ENCODE measurements at regions not wholly inside any gene's neighbourhood (a gene's known extent, or its start where the extent isn't known, plus 50 kb on each side); places are given as distances from the start of the nearest gene placed in this dataset.

DNA sequence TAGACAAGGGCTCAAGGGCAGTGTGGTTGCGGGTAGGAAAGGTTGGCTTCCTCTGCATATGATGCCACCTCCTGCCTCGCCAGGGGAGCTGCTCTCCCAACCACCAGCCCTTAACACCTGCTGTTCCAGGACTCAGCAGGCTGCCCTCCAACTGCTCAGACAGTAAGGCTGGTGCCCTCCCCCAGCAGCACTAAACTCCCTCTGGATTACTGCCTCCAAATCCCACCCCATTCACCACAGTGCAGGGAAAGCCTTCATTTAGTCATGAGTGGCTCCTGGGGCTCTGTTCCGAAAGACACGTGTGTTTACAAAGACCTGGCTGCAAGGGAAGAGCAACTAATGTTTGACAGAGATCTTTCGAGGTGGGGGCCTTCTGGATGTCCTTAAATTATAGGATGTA lies 437.2 kb upstream of the MKI67 start:
- TF ChIP-seq, protein P1, sequence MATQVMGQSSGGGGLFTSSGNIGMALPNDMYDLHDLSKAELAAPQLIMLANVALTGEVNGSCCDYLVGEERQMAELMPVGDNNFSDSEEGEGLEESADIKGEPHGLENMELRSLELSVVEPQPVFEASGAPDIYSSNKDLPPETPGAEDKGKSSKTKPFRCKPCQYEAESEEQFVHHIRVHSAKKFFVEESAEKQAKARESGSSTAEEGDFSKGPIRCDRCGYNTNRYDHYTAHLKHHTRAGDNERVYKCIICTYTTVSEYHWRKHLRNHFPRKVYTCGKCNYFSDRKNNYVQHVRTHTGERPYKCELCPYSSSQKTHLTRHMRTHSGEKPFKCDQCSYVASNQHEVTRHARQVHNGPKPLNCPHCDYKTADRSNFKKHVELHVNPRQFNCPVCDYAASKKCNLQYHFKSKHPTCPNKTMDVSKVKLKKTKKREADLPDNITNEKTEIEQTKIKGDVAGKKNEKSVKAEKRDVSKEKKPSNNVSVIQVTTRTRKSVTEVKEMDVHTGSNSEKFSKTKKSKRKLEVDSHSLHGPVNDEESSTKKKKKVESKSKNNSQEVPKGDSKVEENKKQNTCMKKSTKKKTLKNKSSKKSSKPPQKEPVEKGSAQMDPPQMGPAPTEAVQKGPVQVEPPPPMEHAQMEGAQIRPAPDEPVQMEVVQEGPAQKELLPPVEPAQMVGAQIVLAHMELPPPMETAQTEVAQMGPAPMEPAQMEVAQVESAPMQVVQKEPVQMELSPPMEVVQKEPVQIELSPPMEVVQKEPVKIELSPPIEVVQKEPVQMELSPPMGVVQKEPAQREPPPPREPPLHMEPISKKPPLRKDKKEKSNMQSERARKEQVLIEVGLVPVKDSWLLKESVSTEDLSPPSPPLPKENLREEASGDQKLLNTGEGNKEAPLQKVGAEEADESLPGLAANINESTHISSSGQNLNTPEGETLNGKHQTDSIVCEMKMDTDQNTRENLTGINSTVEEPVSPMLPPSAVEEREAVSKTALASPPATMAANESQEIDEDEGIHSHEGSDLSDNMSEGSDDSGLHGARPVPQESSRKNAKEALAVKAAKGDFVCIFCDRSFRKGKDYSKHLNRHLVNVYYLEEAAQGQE (IDR thresholded peaks at IDR 0.05; ENCODE audit: low read depth) = no peak
- TF ChIP-seq, protein P2, sequence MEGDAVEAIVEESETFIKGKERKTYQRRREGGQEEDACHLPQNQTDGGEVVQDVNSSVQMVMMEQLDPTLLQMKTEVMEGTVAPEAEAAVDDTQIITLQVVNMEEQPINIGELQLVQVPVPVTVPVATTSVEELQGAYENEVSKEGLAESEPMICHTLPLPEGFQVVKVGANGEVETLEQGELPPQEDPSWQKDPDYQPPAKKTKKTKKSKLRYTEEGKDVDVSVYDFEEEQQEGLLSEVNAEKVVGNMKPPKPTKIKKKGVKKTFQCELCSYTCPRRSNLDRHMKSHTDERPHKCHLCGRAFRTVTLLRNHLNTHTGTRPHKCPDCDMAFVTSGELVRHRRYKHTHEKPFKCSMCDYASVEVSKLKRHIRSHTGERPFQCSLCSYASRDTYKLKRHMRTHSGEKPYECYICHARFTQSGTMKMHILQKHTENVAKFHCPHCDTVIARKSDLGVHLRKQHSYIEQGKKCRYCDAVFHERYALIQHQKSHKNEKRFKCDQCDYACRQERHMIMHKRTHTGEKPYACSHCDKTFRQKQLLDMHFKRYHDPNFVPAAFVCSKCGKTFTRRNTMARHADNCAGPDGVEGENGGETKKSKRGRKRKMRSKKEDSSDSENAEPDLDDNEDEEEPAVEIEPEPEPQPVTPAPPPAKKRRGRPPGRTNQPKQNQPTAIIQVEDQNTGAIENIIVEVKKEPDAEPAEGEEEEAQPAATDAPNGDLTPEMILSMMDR (IDR thresholded peaks at IDR 0.05 in 2 of 3, conservative IDR thresholded peaks at IDR 0.05 in 1 of 3; ENCODE audit: borderline replicate concordance in 1 of 3, insufficient read depth in 1 of 3, low read depth in 2 of 3, low read length in 2 of 3) = no peak
- TF ChIP-seq YY1 (IDR thresholded peaks at IDR 0.05; ENCODE audit: extremely low read depth, insufficient replicate concordance, low read depth, low read length) = no peak
- TF ChIP-seq SRF (IDR thresholded peaks at IDR 0.05; ENCODE audit: low read depth) = no peak
- no peak for TF ChIP-seq EZH2 (IDR thresholded peaks at IDR 0.05)
- no peak for TF ChIP-seq POLR2A (IDR thresholded peaks at IDR 0.05; ENCODE audit: borderline replicate concordance, extremely low read depth, insufficient read depth, insufficient read length)
- TF ChIP-seq POLR2AphosphoS5 (IDR thresholded peaks at IDR 0.05; ENCODE audit: low read depth, low read length) = no peak
- TF ChIP-seq, protein P3, sequence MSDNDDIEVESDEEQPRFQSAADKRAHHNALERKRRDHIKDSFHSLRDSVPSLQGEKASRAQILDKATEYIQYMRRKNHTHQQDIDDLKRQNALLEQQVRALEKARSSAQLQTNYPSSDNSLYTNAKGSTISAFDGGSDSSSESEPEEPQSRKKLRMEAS (IDR thresholded peaks at IDR 0.05) = no peak
- TF ChIP-seq ZNF274 (IDR thresholded peaks at IDR 0.05; ENCODE audit: low read depth, low read length) = no peak
